ENCODE measurements at regions not wholly inside any gene's neighbourhood (a gene's known extent, or its start where the extent isn't known, plus 50 kb on each side); places are given as distances from the start of the nearest gene placed in this dataset.

DNA sequence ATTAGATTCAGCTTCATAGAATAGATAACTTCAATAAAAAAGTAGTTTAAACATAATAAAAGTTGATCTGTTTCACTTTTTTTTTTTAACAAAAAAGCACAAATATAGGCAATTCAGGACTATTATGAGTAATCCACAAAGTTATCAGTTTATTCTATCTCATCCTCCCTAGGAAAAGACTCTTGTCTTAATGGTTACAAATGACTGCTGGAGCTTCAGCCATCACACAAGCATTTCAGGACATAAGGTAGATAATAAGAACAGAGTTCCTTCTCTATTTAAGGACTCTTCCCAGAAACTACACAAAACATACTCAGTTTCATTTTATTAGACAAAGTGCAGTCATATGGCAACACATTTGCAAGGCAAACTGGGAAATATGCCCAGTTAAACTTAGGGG lies 357.6 kb upstream of the SETBP1 start:
- intact Hi-C loops (cut with DNase I), result no loop called here
- Histone ChIP-seq H3K36me3 (no peaks in the 10 kb centered on the region), H3K27ac (no peak overlapping the region), H3K4me3 (no peak overlapping the region), H3K9me3 (no peaks in the 10 kb centered on the region), H3K27me3 (ENCODE audit: low read depth) (no peaks in the 10 kb centered on the region), H3K4me1 (no peaks in the 10 kb centered on the region)
- TF ChIP-seq, protein P1, sequence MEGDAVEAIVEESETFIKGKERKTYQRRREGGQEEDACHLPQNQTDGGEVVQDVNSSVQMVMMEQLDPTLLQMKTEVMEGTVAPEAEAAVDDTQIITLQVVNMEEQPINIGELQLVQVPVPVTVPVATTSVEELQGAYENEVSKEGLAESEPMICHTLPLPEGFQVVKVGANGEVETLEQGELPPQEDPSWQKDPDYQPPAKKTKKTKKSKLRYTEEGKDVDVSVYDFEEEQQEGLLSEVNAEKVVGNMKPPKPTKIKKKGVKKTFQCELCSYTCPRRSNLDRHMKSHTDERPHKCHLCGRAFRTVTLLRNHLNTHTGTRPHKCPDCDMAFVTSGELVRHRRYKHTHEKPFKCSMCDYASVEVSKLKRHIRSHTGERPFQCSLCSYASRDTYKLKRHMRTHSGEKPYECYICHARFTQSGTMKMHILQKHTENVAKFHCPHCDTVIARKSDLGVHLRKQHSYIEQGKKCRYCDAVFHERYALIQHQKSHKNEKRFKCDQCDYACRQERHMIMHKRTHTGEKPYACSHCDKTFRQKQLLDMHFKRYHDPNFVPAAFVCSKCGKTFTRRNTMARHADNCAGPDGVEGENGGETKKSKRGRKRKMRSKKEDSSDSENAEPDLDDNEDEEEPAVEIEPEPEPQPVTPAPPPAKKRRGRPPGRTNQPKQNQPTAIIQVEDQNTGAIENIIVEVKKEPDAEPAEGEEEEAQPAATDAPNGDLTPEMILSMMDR (IDR thresholded peaks at IDR 0.05), result no peak
- DNase-seq (no peak), ATAC-seq (no peak)

DNA sequence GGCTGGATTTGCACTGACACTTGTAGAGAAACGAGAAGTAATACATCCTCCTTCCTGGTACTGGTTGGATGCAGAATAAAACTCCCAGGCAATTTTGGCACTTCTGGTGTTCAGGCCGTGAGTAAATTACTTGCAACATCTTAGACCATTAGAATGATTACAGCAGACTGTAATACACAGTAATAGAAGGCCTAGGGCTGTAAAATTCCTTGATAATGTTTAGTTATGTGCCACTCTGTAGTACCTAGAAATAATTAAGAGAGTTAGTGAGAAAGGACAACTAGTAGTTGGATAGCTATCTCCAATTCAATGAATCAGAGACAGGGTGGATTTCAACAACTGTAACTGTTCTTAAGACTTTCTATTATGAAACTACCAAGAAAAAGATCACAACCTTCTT lies 356.3 kb upstream of the SETBP1 start:
- DNase-seq (no peak), ATAC-seq (no peak)
- intact Hi-C loops (cut with DNase I), result no loop called here

DNA sequence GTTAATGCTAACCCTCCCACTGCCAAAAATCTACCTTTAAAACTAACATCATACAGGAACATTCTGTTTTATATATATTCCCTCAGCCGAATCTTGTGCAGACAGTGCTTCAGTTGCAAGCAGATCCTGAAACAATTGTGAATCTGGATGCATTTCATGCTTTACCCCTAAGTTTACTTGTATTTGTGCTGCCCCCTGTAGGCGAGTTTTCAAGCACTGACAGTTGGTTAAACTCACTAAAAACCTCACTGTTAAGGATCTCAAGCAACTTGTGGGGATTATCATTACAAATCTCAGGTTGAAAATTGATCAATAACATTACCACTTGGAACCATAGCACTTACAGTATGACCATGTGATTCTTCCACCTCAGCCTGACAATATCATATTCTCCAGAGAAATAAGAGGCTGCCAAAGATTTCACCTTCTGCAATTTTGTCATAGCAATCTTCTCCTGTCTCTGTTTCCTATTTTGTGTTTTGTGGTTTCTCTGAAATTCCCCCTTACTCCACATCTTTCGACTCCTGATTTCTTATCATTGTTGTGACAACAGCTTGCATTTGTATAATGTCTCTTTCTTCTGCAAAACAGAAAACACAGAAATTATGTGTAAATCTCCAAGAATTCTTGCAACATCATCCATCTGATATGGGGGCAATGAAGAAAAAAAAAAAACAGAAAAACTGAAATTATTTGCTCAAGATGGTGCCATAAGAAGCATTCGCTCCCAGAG lies 354.6 kb upstream of the SETBP1 start:
- TF ChIP-seq, protein P1 (IDR thresholded peaks at IDR 0.05), result peak; percentile 55
- ATAC-seq (no peak), DNase-seq (no peak)
- Histone ChIP-seq H3K4me1 (no peaks in the 10 kb centered on the region), H3K4me3 (no peak overlapping the region), H3K36me3 (no peaks in the 10 kb centered on the region), H3K9me3 (no peaks in the 10 kb centered on the region), H3K27me3 (ENCODE audit: low read depth) (no peaks in the 10 kb centered on the region), H3K27ac (no peak overlapping the region)
- intact Hi-C loops (cut with DNase I), result no loop called here

More for the DNA sequence above, 356.3 kb upstream of the SETBP1 start:
- Histone ChIP-seq H3K27ac (no peak overlapping the region), H3K4me3 (no peak overlapping the region), H3K27me3 (ENCODE audit: low read depth) (no peaks in the 10 kb centered on the region), H3K4me1 (no peaks in the 10 kb centered on the region), H3K9me3 (no peaks in the 10 kb centered on the region), H3K36me3 (no peaks in the 10 kb centered on the region)
- TF ChIP-seq, protein P1 (IDR thresholded peaks at IDR 0.05), result no peak

DNA sequence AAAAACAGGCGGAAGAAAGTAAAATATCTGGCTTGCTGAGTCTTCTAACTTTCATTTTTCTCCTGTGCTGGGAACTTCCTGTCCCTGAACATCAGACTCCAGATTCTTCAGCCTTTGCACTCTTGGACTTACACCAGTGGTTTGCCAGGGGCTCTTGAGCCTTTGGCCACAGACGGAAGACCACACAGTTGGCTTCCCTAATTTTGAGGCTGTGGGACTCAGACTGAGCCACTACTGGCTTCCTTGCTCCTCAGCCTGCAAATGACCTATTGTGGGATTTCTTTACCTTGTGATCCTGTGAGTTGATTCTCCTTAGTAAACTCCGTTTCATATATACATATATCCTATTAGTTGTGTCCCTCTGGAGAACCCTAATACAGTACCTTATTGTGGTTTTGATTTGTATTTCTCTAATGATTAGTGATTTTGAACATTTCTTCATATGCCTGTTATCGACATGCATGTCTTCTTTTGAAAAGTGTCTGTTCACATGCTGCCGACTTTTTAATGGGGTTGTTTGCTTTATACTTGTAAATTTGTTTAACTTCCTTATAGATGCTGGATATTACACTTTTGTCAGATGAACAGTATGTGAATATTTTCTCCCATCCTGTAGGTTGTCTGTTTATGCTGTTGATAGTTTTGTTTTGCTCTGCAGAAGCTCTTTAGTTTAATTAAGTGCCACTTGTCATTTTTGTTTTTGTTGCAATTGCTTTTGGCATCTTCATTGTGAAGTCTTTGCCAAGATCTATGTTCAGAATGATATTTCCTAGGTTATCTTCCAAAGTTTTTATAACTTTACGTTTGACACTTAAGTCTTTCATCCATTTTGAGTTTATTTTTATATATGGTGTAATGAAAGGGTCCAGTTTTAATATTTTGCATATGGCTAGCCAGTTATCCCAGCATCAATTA lies 348.8 kb upstream of the SETBP1 start:
- DNase-seq, result no peak
- Histone ChIP-seq H3K9me3 (no peaks in the 10 kb centered on the region), H3K4me1 (no peaks in the 10 kb centered on the region), H3K36me3 (no peaks in the 10 kb centered on the region), H3K4me3 (peak overlapping the region; percentile 7), H3K27ac (peak overlapping the region; percentile 28), H3K27me3 (ENCODE audit: low read depth) (no peaks in the 10 kb centered on the region)
- TF ChIP-seq, protein P1 (IDR thresholded peaks at IDR 0.05), result no peak
- ATAC-seq, result no peak
- intact Hi-C loops (cut with DNase I), result no loop called here

DNA sequence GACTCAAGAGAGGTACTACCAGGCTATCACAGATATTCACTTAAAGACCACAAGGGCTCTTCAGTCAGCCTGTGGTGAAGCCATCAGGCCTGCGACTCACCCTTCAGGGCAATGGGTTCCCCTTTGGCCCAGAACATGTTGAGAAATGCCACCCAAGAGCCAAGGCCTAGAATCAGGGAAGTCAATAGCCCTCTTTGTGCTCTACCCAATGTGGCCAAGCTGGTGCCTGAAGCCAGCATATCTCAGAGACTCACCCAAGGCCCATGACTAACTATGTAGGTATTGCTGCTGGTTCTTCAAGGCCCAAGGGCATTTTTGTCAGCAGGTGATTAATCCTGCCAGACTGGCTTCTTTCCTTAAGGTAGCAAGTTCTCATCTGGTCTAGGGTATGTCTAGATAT lies 338.9 kb upstream of the SETBP1 start:
- Histone ChIP-seq H3K4me1 (no peaks in the 10 kb centered on the region), H3K9me3 (peaks cover 6% of the 10 kb centered on the region), H3K27me3 (ENCODE audit: low read depth) (no peaks in the 10 kb centered on the region), H3K36me3 (no peaks in the 10 kb centered on the region), H3K27ac (no peak overlapping the region), H3K4me3 (no peak overlapping the region)
- intact Hi-C loops (cut with DNase I), result no loop called here
- TF ChIP-seq, protein P1 (IDR thresholded peaks at IDR 0.05), result no peak
- no peak for DNase-seq
- peak in 1 of 2 donors; percentile 23 for ATAC-seq

All from lower lobe of right lung (tissue), 2 donors.